PC-3 (cell line): ENCODE measurements at regions not wholly inside any gene's neighbourhood (a gene's known extent, or its start where the extent isn't known, plus 50 kb on each side); places are given as distances from the start of the nearest gene placed in this dataset.

ENCODE experiments used
- ATAC-seq: fragments of 200-7000 bp; cut with Tn5 transposase; 2 replicates; pipeline ENCODE4 v1.9.1; 2020; ENCODE audit warnings: mild to moderate bottlenecking, moderate library complexity
- BruUV-seq: library from RNA; stranded (reverse); fragments of 400-500 nt; replicated peaks from 2 replicates; lab custom pipeline; 2021; lab: Mats Ljungman, UMichigan
- CTCF ChIA-PET: fragments of 300-600 bp; sonication (Branson Sonifier 250); formaldehyde crosslinking; loops from one replicate; lab custom pipeline; 2022; ENCODE audit warnings: antibody characterized with exemption; lab: Charles Lee
- POLR2A ChIA-PET: fragments of 300-600 bp; sonication (Branson Sonifier 250); formaldehyde crosslinking; loops from one replicate; lab custom pipeline; 2022; ENCODE audit warnings: antibody characterized with exemption; ENCODE audit not compliant: unreplicated experiment; lab: Charles Lee
- DNase-seq: peaks from one replicate; pipeline ENCODE4 v3.0.0-alpha.2; 2015
- H2AFZ ChIP-seq: fragments of 300-600 bp; sonication (generic); 2 replicates; pipeline ENCODE4 v1.6.0; 2016; ENCODE audit warnings: antibody characterized with exemption, low read length
- H3F3A ChIP-seq: fragments of 300-600 bp; sonication (generic); one replicate; pipeline ENCODE4 v1.6.0; 2017; ENCODE audit warnings: antibody characterized with exemption, low read length, control low read depth, mild to moderate bottlenecking; ENCODE audit not compliant: unreplicated experiment
- H3K27ac ChIP-seq: fragments of 300-600 bp; sonication (generic); 2 replicates; pipeline ENCODE4 v1.5.1; 2016; ENCODE audit warnings: mild to moderate bottlenecking, low read length
- H3K27me3 ChIP-seq: fragments of 300-600 bp; sonication (generic); 2 replicates; pipeline ENCODE4 v1.6.1; 2016; ENCODE audit warnings: low read length, mixed read lengths
- H3K36me3 ChIP-seq: fragments of 300-600 bp; sonication (generic); 2 replicates; pipeline ENCODE4 v1.6.1; 2016; ENCODE audit warnings: low read depth, mixed run types, low read length, mixed read lengths
- H3K4me1 ChIP-seq: fragments of 300-600 bp; sonication (generic); 2 replicates; pipeline ENCODE4 v1.5.1; 2016; ENCODE audit warnings: low read length; ENCODE audit not compliant: insufficient read depth
- H3K4me2 ChIP-seq: fragments of 300-600 bp; sonication (generic); 2 replicates; pipeline ENCODE4 v1.6.0; 2016; ENCODE audit warnings: low read length
- H3K4me3 ChIP-seq: fragments of 300-600 bp; sonication (generic); 2 replicates; pipeline ENCODE4 v1.5.1; 2016; ENCODE audit warnings: mild to moderate bottlenecking, low read length, mixed read lengths
- H3K79me2 ChIP-seq: fragments of 300-600 bp; sonication (generic); 2 replicates; pipeline ENCODE4 v1.6.1; 2017; ENCODE audit warnings: low read length, mixed read lengths
- H3K9ac ChIP-seq: fragments of 300-600 bp; sonication (generic); 2 replicates; pipeline ENCODE4 v1.6.0; 2016; ENCODE audit warnings: mild to moderate bottlenecking, low read length
- H3K9me2 ChIP-seq: fragments of 300-600 bp; sonication (generic); replicated peaks from 2 replicates; pipeline ENCODE4 v1.6.1; 2016; ENCODE audit warnings: mixed run types, low read length, mixed read lengths
- H3K9me3 ChIP-seq: fragments of 300-600 bp; sonication (generic); 2 replicates; pipeline ENCODE4 v1.6.1; 2016; ENCODE audit warnings: low read length, mixed read lengths
- H4K20me1 ChIP-seq: fragments of 300-600 bp; sonication (generic); 2 replicates; pipeline ENCODE4 v1.6.1; 2016; ENCODE audit warnings: low read length, mixed read lengths
- EZH2 ChIP-seq: fragments of 300-600 bp; sonication (generic); IDR thresholded peaks from one replicate; pipeline ENCODE4 v1.6.1; 2017; ENCODE audit warnings: antibody characterized with exemption, mild to moderate bottlenecking, low read length; ENCODE audit not compliant: unreplicated experiment
- EZH2phosphoT487 ChIP-seq: fragments of 300-600 bp; sonication (generic); IDR thresholded peaks from 2 replicates; pipeline ENCODE4 v1.6.1; 2018; ENCODE audit warnings: mild to moderate bottlenecking, antibody characterized with exemption, low read length, borderline replicate concordance
- intact Hi-C: fragments of 100-400 bp; cut with micrococcal nuclease; formaldehyde crosslinking; loops from 2 replicates; pipeline ENCODE4 v1.9.0; 2023
- TF ChIP-seq, protein P1 (sequence below): fragments of 300-600 bp; sonication (generic); conservative IDR thresholded peaks from 2 replicates; pipeline ENCODE4 v1.5.1; 2017; ENCODE audit warnings: antibody characterized with exemption, low read depth, mild to moderate bottlenecking, low read length

DNA sequence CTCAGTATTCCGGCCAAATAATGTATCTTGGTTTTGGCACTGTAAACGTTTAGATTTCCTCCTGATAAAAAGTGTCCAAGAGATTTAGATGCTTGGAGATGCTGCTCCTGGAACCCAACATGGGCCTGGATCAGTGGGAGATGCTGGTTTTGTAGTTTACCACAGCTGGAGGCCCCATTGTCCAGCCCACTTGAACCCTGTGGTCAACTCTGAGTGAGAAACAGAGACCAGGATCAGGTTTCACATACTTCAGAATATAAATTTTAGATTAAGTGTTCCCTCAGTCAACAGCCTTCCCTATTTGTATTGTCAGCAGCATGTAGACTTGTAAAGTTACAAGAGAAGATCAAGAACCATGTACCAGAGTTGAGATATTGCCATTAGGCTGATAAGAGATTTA, 144.7 kb upstream of the C9orf72 start:
- Histone ChIP-seq H3K4me2 (no peak overlapping the region), H3K4me1 (no peaks in the 10 kb centered on the region), H2AFZ (no peak overlapping the region), H3K4me3 (no peak overlapping the region), H3K27ac (no peak overlapping the region), H3K36me3 (no peaks in the 10 kb centered on the region), H3K79me2 (no peaks in the 10 kb centered on the region), H3K27me3 (peaks cover 10% of the 10 kb centered on the region; the same call in 1 of the 2 replicates), H3K9ac (no peak overlapping the region), H3K9me2 (no peaks in the 10 kb centered on the region), H3F3A (no peaks in the 10 kb centered on the region), H4K20me1 (no peaks in the 10 kb centered on the region), H3K9me3 (no peaks in the 10 kb centered on the region)
- intact Hi-C loops: no loop called here
- ChIA-PET CTCF (no interaction called here), POLR2A (no interaction called here)
- TF ChIP-seq EZH2 (no peak), EZH2phosphoT487 (no peak)
- TF ChIP-seq, protein P1, sequence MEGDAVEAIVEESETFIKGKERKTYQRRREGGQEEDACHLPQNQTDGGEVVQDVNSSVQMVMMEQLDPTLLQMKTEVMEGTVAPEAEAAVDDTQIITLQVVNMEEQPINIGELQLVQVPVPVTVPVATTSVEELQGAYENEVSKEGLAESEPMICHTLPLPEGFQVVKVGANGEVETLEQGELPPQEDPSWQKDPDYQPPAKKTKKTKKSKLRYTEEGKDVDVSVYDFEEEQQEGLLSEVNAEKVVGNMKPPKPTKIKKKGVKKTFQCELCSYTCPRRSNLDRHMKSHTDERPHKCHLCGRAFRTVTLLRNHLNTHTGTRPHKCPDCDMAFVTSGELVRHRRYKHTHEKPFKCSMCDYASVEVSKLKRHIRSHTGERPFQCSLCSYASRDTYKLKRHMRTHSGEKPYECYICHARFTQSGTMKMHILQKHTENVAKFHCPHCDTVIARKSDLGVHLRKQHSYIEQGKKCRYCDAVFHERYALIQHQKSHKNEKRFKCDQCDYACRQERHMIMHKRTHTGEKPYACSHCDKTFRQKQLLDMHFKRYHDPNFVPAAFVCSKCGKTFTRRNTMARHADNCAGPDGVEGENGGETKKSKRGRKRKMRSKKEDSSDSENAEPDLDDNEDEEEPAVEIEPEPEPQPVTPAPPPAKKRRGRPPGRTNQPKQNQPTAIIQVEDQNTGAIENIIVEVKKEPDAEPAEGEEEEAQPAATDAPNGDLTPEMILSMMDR: no peak
- no peak for ATAC-seq
- no peak for DNase-seq
- BruUV-seq: no TSS peak

DNA sequence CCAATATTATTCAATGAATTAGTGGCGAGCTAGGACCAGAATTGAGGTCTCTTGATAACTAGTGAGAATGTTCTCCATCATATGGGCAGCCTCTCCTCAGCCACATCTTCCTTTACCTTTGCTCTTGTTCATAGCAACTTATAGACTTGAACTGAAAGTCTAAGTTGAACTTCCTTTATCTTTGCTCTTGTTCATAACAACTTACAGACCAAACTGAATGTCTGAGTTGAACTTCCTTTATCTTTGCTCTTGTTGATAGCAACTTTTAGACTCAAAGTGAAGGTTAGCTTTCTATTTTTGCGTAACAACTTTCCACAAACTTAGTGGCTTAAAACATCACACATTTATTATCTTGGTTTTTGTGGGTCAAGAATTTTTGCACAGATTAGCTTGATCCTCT, 146.4 kb upstream of the C9orf72 start:
- H3K9me2 ChIP-seq: no peaks in the 10 kb centered on the region
- ChIA-PET POLR2A (no interaction called here), CTCF (no interaction called here)
- no peak overlapping the region for H3K4me2 ChIP-seq
- H3K9ac ChIP-seq: no peak overlapping the region
- no peaks in the 10 kb centered on the region for H4K20me1 ChIP-seq
- no peaks in the 10 kb centered on the region for H3K79me2 ChIP-seq
- H3K4me1 ChIP-seq: no peaks in the 10 kb centered on the region
- H3K9me3 ChIP-seq: no peaks in the 10 kb centered on the region
- TF ChIP-seq, protein P1: no peak
- ATAC-seq: no peak
- no peak for DNase-seq
- H2AFZ ChIP-seq: no peak overlapping the region
- H3K4me3 ChIP-seq: no peak overlapping the region
- H3K27ac ChIP-seq: no peak overlapping the region
- H3F3A ChIP-seq: no peaks in the 10 kb centered on the region
- peaks cover 14% of the 10 kb centered on the region; the same call in 1 of the 2 replicates for H3K27me3 ChIP-seq
- H3K36me3 ChIP-seq: no peaks in the 10 kb centered on the region
- intact Hi-C loops: loop anchor here (10.0 kb wide), 2 partner anchors 115 to 145 kb away; partner anchors contain the start of gene C9orf72
- no TSS peak for BruUV-seq

DNA sequence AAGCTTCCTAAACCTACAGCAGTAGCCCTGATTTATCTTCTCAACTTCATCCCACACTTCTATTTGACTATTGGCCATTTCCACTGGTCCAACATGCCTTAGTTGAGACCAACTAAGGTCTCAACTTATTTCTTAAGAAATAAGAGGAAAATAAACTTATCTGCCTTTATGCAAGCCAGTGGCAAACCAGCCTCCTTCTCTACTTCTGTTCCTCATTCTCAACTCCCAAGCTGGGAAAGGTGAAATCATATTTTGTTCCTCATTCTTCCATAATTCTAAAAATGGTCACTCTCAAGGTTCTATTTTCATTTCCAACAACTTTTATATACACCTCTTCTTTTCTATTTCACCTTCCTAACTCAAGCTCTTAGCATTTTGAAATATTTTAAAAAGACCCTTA, 149.6 kb upstream of the C9orf72 start:
- ChIA-PET POLR2A (no interaction called here), CTCF (no interaction called here)
- Histone ChIP-seq H3K36me3 (no peaks in the 10 kb centered on the region), H3F3A (no peaks in the 10 kb centered on the region), H3K4me3 (no peak overlapping the region), H4K20me1 (no peaks in the 10 kb centered on the region), H3K4me1 (no peaks in the 10 kb centered on the region), H3K27me3 (peaks cover 14% of the 10 kb centered on the region; the same call in 1 of the 2 replicates), H3K9ac (no peak overlapping the region), H3K79me2 (no peaks in the 10 kb centered on the region), H3K9me2 (no peaks in the 10 kb centered on the region), H2AFZ (no peak overlapping the region), H3K4me2 (no peak overlapping the region), H3K9me3 (no peaks in the 10 kb centered on the region), H3K27ac (no peak overlapping the region)
- ATAC-seq: no peak
- no peak for DNase-seq
- intact Hi-C loops: loop anchor here (10.0 kb wide), 2 partner anchors 118 to 148 kb away; partner anchors contain the start of gene C9orf72
- BruUV-seq: no TSS peak
- TF ChIP-seq, protein P1: no peak
- no peak for TF ChIP-seq EZH2phosphoT487
- TF ChIP-seq EZH2: no peak
